CD14-positive monocyte (primary cell): ENCODE measurements at regions not wholly inside any gene's neighbourhood (a gene's known extent, or its start where the extent isn't known, plus 50 kb on each side); places are given as distances from the start of the nearest gene placed in this dataset.

Experiments used
- DNase-seq, 3 donors: peaks; one replicate each; pipeline ENCODE4 v3.0.0-alpha.2; 2011 to 2022
- H2AFZ ChIP-seq: 2 replicates; pipeline ENCODE4 v1.6.0; 2012; ENCODE audit warnings: mild to moderate bottlenecking, low read depth, low read length, inconsistent platforms; ENCODE audit not compliant: insufficient read depth, poor library complexity, severe bottlenecking
- H3K27ac ChIP-seq, 2 donors: 1 replicate in 1 of 2; 2 replicates in 1 of 2; pipeline ENCODE4 v1.5.1; 2012 to 2013; ENCODE audit warnings: low read length in 2 of 2, control low read depth in 1 of 2, inconsistent platforms in 1 of 2, low read depth in 1 of 2, mild to moderate bottlenecking in 1 of 2
- H3K27me3 ChIP-seq, 2 donors: one replicate each; pipeline versions ENCODE4 v1.6.0 to v1.6.1; 2011 to 2013; ENCODE audit warnings: low read length in 2 of 2; ENCODE audit not compliant: control insufficient read depth in 2 of 2, insufficient read depth in 2 of 2
- H3K36me3 ChIP-seq, 2 donors: replicated peaks in 1 of 2; 1 replicate in 1 of 2; 2 replicates in 1 of 2; pipeline versions ENCODE4 v1.5.1 to v1.6.1; 2012 to 2013; ENCODE audit warnings: low read length in 2 of 2, control low read depth in 1 of 2, inconsistent platforms in 1 of 2, mild to moderate bottlenecking in 1 of 2; ENCODE audit not compliant: insufficient read depth in 2 of 2, control insufficient read depth in 1 of 2
- H3K4me1 ChIP-seq, 2 donors: 1 replicate in 1 of 2; 2 replicates in 1 of 2; pipeline versions ENCODE4 v1.5.1 to v1.6.1; 2012 to 2013; ENCODE audit warnings: low read length in 2 of 2, control low read depth in 1 of 2, inconsistent platforms in 1 of 2, mild to moderate bottlenecking in 1 of 2, moderate library complexity in 1 of 2; ENCODE audit not compliant: insufficient read depth in 2 of 2, control insufficient read depth in 1 of 2
- H3K4me2 ChIP-seq: replicated peaks from 2 replicates; pipeline ENCODE3; 2012; ENCODE audit warnings: low read length, moderate library complexity, mild to moderate bottlenecking; ENCODE audit not compliant: poor library complexity, severe bottlenecking; ENCODE audit errors: extremely low read depth
- H3K4me3 ChIP-seq, 3 experiments: fragments of 200-600 bp in 1 of 3; sonication (generic) in 1 of 3; replicated peaks in 1 of 3; 1 replicate in 2 of 3; 2 replicates in 1 of 3; pipeline ENCODE4 v1.5.1; 2011 to 2013; ENCODE audit warnings: low read length in 3 of 3, mild to moderate bottlenecking in 3 of 3, control low read depth in 2 of 3, low read depth in 2 of 3, inconsistent platforms in 1 of 3, moderate library complexity in 1 of 3
- H3K79me2 ChIP-seq: 2 replicates; pipeline ENCODE4 v1.6.0; 2012; ENCODE audit warnings: mild to moderate bottlenecking, control low read depth, inconsistent platforms, low read length, moderate library complexity; ENCODE audit not compliant: insufficient read depth
- H3K9ac ChIP-seq: 2 replicates; pipeline ENCODE4 v1.6.0; 2017; ENCODE audit warnings: low read length, mild to moderate bottlenecking; ENCODE audit not compliant: insufficient read depth, poor library complexity, severe bottlenecking
- H3K9me3 ChIP-seq, 2 donors: replicated peaks in 1 of 2; 1 replicate in 1 of 2; 2 replicates in 1 of 2; pipeline versions ENCODE4 v1.5.1 to v1.6.1; 2012 to 2013; ENCODE audit warnings: low read length in 2 of 2, control low read depth in 1 of 2; ENCODE audit not compliant: control insufficient read depth in 1 of 2, insufficient read depth in 1 of 2
- H4K20me1 ChIP-seq: 2 replicates; pipeline ENCODE4 v1.6.0; 2012; ENCODE audit warnings: mild to moderate bottlenecking, low read length, control low read depth, moderate library complexity; ENCODE audit not compliant: insufficient read depth
- H3K27ac Mint-ChIP-seq, 7 donors: one replicate each; pipeline ENCODE4 v1.8.0; 2020; ENCODE audit warnings: mild to moderate bottlenecking in 7 of 7, mixed read lengths in 7 of 7, moderate library complexity in 6 of 7, inconsistent platforms in 2 of 7
- H3K27me3 Mint-ChIP-seq, 3 donors: one replicate each; pipeline ENCODE4 v1.8.0; 2021 to 2022; ENCODE audit warnings: low read depth in 3 of 3, mild to moderate bottlenecking in 3 of 3, mixed read lengths in 3 of 3, moderate library complexity in 3 of 3, inconsistent platforms in 1 of 3
- H3K36me3 Mint-ChIP-seq, 2 donors: one replicate each; pipeline ENCODE4 v1.8.0; 2020; ENCODE audit warnings: mixed read lengths in 2 of 2, inconsistent platforms in 1 of 2, mild to moderate bottlenecking in 1 of 2
- H3K4me1 Mint-ChIP-seq: one replicate; pipeline ENCODE4 v1.8.0; 2020; ENCODE audit warnings: mild to moderate bottlenecking, mixed read lengths
- H3K4me3 Mint-ChIP-seq, 2 donors: one replicate each; pipeline ENCODE4 v1.8.0; 2020; ENCODE audit warnings: mild to moderate bottlenecking in 2 of 2, mixed read lengths in 2 of 2, moderate library complexity in 1 of 2
- H3K9me3 Mint-ChIP-seq, 7 donors: one replicate each; pipeline ENCODE4 v1.8.0; 2020 to 2022; ENCODE audit warnings: mixed read lengths in 7 of 7, mild to moderate bottlenecking in 6 of 7, moderate library complexity in 6 of 7, inconsistent platforms in 2 of 7
- CTCF ChIP-seq: fragments of 200-600 bp; IDR thresholded peaks from one replicate; pipeline ENCODE4 v1.8.0; 2022; ENCODE audit warnings: antibody characterized with exemption, mild to moderate bottlenecking
- WGBS: methylation state at CpG from one replicate; pipeline ENCODE4 v1.1.5; 2013; ENCODE audit warnings: missing lambda C conversion rate; ENCODE audit not compliant: insufficient coverage; 5-methylcytosine and 5-hydroxymethylcytosine counted together
- intact Hi-C, 2 donors: fragments of 100-400 bp; cut with micrococcal nuclease; formaldehyde crosslinking; loops; one replicate each; pipeline versions ENCODE4 v1.15.0 to v1.15.1; 2023

- intact Hi-C loops, result no loop called here
- Histone ChIP-seq H2AFZ (no peak overlapping the region), H3K4me1 (no peaks in the 10 kb centered on the region), H3K27ac (no peak overlapping the region), H3K36me3 (no peaks in the 10 kb centered on the region), H3K9me3 (no peaks in the 10 kb centered on the region), H3K79me2 (no peaks in the 10 kb centered on the region), H4K20me1 (no peaks in the 10 kb centered on the region), H3K4me2 (no peak overlapping the region), H3K4me3 (no peak overlapping the region), H3K9ac (no peak overlapping the region), H3K27me3 (no peaks in the 10 kb centered on the region)
- no peak for DNase-seq
- H3K27ac Mint-ChIP-seq, result no peak overlapping the region
- peaks cover 0 to 2% (median 0%) of the 10 kb centered on the region in 3 donors for H3K27me3 Mint-ChIP-seq
- TF ChIP-seq CTCF, result no peak
- no peaks in the 10 kb centered on the region for H3K36me3 Mint-ChIP-seq
- peaks cover 11% of the 10 kb centered on the region for H3K4me1 Mint-ChIP-seq
- H3K9me3 Mint-ChIP-seq, result peaks cover 0 to 8% (median 0%) of the 10 kb centered on the region in 7 donors
- no peak overlapping the region for H3K4me3 Mint-ChIP-seq
- WGBS, result 79% methylated on average over 4 of the region's 8 CpGs
Measured at GRCh38 chr2:58710795-58711279, 469.7 kb upstream of the FANCL start.

GRCh38 chr2:58709687-58710354, 468.7 kb upstream of the FANCL start:
- no peak for TF ChIP-seq CTCF

More at GRCh38 chr2:58709687-58710354, 468.7 kb upstream of the FANCL start:
- no peaks in the 10 kb centered on the region for H3K36me3 Mint-ChIP-seq
- Histone ChIP-seq H3K9ac (no peak overlapping the region), H2AFZ (no peak overlapping the region), H3K9me3 (no peaks in the 10 kb centered on the region), H3K27me3 (no peaks in the 10 kb centered on the region), H3K79me2 (no peaks in the 10 kb centered on the region), H3K36me3 (no peaks in the 10 kb centered on the region), H3K4me2 (no peak overlapping the region), H3K4me1 (no peaks in the 10 kb centered on the region), H4K20me1 (no peaks in the 10 kb centered on the region), H3K27ac (no peak overlapping the region), H3K4me3 (no peak overlapping the region)
- H3K27ac Mint-ChIP-seq, result peak overlapping the region in 1 of 7 donors; percentile 36
- no peak for DNase-seq
- H3K4me1 Mint-ChIP-seq, result peaks cover 11% of the 10 kb centered on the region
- H3K27me3 Mint-ChIP-seq, result peaks cover 0 to 2% (median 0%) of the 10 kb centered on the region in 3 donors
- intact Hi-C loops, result no loop called here
- no CpG with 5 or more reads among the region's 1 CpG for WGBS
- peaks cover 0 to 8% (median 0%) of the 10 kb centered on the region in 7 donors for H3K9me3 Mint-ChIP-seq
- no peak overlapping the region for H3K4me3 Mint-ChIP-seq
